ENCODE measurements at regions not wholly inside any gene's neighbourhood (a gene's known extent, or its start where the extent isn't known, plus 50 kb on each side); places are given as distances from the start of the nearest gene placed in this dataset.

GRCh38 chr4:155120536-155120935, 87.9 kb upstream of the NPY2R start:
- ChIA-PET CTCF (no interaction called here), POLR2A (no interaction called here)
- Histone ChIP-seq H3K4me3 (ENCODE audit: low read depth, low read length) (no peak overlapping the region), H3K36me3 (ENCODE audit: control insufficient read depth, insufficient read depth, low read length) (no peaks in the 10 kb centered on the region), H3K27me3 (ENCODE audit: control insufficient read depth, insufficient read depth, low read length) (no peaks in the 10 kb centered on the region)
- TF ChIP-seq, protein P1, sequence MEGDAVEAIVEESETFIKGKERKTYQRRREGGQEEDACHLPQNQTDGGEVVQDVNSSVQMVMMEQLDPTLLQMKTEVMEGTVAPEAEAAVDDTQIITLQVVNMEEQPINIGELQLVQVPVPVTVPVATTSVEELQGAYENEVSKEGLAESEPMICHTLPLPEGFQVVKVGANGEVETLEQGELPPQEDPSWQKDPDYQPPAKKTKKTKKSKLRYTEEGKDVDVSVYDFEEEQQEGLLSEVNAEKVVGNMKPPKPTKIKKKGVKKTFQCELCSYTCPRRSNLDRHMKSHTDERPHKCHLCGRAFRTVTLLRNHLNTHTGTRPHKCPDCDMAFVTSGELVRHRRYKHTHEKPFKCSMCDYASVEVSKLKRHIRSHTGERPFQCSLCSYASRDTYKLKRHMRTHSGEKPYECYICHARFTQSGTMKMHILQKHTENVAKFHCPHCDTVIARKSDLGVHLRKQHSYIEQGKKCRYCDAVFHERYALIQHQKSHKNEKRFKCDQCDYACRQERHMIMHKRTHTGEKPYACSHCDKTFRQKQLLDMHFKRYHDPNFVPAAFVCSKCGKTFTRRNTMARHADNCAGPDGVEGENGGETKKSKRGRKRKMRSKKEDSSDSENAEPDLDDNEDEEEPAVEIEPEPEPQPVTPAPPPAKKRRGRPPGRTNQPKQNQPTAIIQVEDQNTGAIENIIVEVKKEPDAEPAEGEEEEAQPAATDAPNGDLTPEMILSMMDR (IDR thresholded peaks at IDR 0.05; ENCODE audit: insufficient read depth, low read depth, low read length) = no peak
- no peak for DNase-seq (ENCODE audit: low read depth)

GRCh38 chr4:155122382-155122781, 86.1 kb upstream of the NPY2R start:
- ChIA-PET POLR2A (no interaction called here), CTCF (no interaction called here)
- no peak for DNase-seq (ENCODE audit: low read depth)
- TF ChIP-seq, protein P1 (IDR thresholded peaks at IDR 0.05; ENCODE audit: insufficient read depth, low read depth, low read length) = no peak
- Histone ChIP-seq H3K27me3 (ENCODE audit: control insufficient read depth, insufficient read depth, low read length) (no peaks in the 10 kb centered on the region), H3K36me3 (ENCODE audit: control insufficient read depth, insufficient read depth, low read length) (no peaks in the 10 kb centered on the region), H3K4me3 (ENCODE audit: low read depth, low read length) (no peak overlapping the region)

DNA sequence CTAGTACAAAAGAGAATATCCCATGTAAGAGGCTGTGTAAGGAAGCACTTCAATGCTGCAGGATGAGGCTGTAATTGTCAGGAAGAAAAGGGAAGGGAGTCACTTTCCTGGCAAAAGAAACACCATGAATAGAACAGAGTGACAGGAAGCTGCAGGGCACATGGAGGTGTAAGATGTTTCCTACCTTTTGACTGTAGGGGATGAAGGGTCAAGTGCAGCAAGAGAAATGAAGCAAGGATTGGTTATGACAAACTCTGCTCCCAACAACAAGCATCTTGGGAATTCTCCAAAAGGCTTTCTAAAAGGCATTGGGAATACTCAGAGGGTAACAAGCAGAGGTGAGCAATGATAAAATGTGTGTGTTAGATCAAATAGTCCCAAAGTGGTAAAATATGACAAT, 74.3 kb upstream of the NPY2R start:
- TF ChIP-seq, protein P1 (IDR thresholded peaks at IDR 0.05; ENCODE audit: insufficient read depth, low read depth, low read length) = no peak
- DNase-seq (ENCODE audit: low read depth) = no peak
- ChIA-PET POLR2A (no interaction called here), CTCF (no interaction called here)
- Histone ChIP-seq H3K36me3 (ENCODE audit: control insufficient read depth, insufficient read depth, low read length) (no peaks in the 10 kb centered on the region), H3K27me3 (ENCODE audit: control insufficient read depth, insufficient read depth, low read length) (no peaks in the 10 kb centered on the region), H3K4me3 (ENCODE audit: low read depth, low read length) (no peak overlapping the region)

- TF ChIP-seq, protein P1 (IDR thresholded peaks at IDR 0.05; ENCODE audit: insufficient read depth, low read depth, low read length) = no peak
- DNase-seq (ENCODE audit: low read depth) = no peak
- Histone ChIP-seq H3K4me3 (ENCODE audit: low read depth, low read length) (no peak overlapping the region), H3K36me3 (ENCODE audit: control insufficient read depth, insufficient read depth, low read length) (no peaks in the 10 kb centered on the region), H3K27me3 (ENCODE audit: control insufficient read depth, insufficient read depth, low read length) (no peaks in the 10 kb centered on the region)
- POLR2A ChIA-PET = no interaction called here
- CTCF ChIA-PET = no interaction called here
Observed at GRCh38 chr4:155140889-155141288, 67.5 kb upstream of the NPY2R start.

GRCh38 chr4:155143512-155143911, 64.9 kb upstream of the NPY2R start:
- no peak overlapping the region for H3K4me3 ChIP-seq (ENCODE audit: low read depth, low read length)
- ChIA-PET CTCF (no interaction called here), POLR2A (no interaction called here)
- no peak for DNase-seq (ENCODE audit: low read depth)
- H3K27me3 ChIP-seq (ENCODE audit: control insufficient read depth, insufficient read depth, low read length) = no peaks in the 10 kb centered on the region
- no peaks in the 10 kb centered on the region for H3K36me3 ChIP-seq (ENCODE audit: control insufficient read depth, insufficient read depth, low read length)
- TF ChIP-seq, protein P1 (IDR thresholded peaks at IDR 0.05; ENCODE audit: insufficient read depth, low read depth, low read length) = no peak
